ENCODE measurements at regions not wholly inside any gene's neighbourhood (a gene's known extent, or its start where the extent isn't known, plus 50 kb on each side); places are given as distances from the start of the nearest gene placed in this dataset.

DNA sequence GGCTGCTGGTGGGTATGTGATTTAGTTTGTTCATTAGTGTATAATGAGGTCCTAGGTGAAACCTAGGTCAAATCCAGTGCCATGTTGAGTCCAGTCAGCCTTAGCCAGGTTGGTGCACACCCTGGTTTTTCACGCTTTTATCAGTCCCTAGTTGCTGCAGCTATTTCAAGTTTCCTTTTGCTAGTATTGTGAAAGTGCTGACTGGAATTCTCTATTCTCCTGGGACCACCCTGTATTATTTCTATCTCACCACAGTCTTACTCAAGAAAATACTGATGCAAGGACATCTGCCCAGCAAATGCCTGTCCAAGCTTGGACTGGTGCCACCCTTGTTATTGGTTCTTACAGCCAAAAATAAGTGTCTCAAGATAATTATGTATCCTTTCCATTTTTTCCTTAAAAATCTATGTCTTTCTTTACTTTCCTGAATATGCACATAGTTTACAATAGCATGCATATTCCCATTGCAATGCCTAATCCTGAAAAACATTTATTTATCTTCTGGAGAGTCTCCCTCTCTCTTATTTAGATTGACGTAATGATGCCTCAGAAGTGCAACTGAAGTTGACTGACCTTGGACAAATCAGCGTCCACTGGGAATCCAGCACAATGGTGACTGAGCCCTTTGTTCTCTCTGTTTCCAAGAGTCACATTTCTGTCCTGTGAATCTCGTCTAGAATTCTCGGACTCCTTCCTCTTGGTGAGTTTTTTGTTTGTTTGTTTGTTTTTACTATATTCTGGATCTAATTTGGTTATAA, 1075.0 kb downstream of the CDH9 start:
- H2BK5ac ChIP-seq (ENCODE audit: low read depth, low read length, poor library complexity, severe bottlenecking), result no peak overlapping the region
- H3K56ac ChIP-seq (ENCODE audit: extremely low read depth, insufficient read depth, low read length), result no peak overlapping the region
- H3K4me3 ChIP-seq (ENCODE audit: insufficient read depth, low read depth, low read length), result no peak overlapping the region
- POLR2A ChIA-PET (ENCODE audit: unreplicated experiment), result no interaction called here
- no peak overlapping the region for H2BK20ac ChIP-seq (ENCODE audit: low read depth, low read length)
- peaks cover 3% of the 10 kb centered on the region; the same call in 1 of the 2 replicates for H3K9me3 ChIP-seq (ENCODE audit: control insufficient read depth, insufficient read depth, low read length)
- H2AK5ac ChIP-seq (ENCODE audit: low read depth, low read length), result no peak overlapping the region
- intact Hi-C loops (cut with micrococcal nuclease), result no loop called here
- dilution Hi-C loops (cut with HindIII; ENCODE audit: low sequenced_read_pairs, unreplicated experiment), result no loop called here
- no peak for DNase-seq
- H3K27me3 ChIP-seq (ENCODE audit: control insufficient read depth, insufficient read depth, low read length), result no peaks in the 10 kb centered on the region
- H3K79me1 ChIP-seq (ENCODE audit: low read depth in 1 of 2, low read length in 2 of 2), result no peaks in the 10 kb centered on the region
- no peak overlapping the region for H3K4ac ChIP-seq (ENCODE audit: low read depth, low read length)
- H2BK15ac ChIP-seq (ENCODE audit: low read depth, low read length), result no peak overlapping the region
- no CpG with 5 or more reads among the region's 5 CpGs for WGBS, 2 experiments (ENCODE audit: extremely low coverage in 2 of 2, insufficient read length in 1 of 2)
- H3K9me1 ChIP-seq (ENCODE audit: insufficient read depth, low read length), result no peaks in the 10 kb centered on the region
- H3K14ac ChIP-seq (replicated peaks; ENCODE audit: low read depth, low read length), result no peak overlapping the region
- H4K91ac ChIP-seq (ENCODE audit: insufficient read depth, low read depth, low read length), result no peak overlapping the region
- H4K5ac ChIP-seq (ENCODE audit: low read depth, low read length), result no peak overlapping the region
- no peak for ATAC-seq (ENCODE audit: low read depth)
- TF ChIP-seq, protein P1, sequence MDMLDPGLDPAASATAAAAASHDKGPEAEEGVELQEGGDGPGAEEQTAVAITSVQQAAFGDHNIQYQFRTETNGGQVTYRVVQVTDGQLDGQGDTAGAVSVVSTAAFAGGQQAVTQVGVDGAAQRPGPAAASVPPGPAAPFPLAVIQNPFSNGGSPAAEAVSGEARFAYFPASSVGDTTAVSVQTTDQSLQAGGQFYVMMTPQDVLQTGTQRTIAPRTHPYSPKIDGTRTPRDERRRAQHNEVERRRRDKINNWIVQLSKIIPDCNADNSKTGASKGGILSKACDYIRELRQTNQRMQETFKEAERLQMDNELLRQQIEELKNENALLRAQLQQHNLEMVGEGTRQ (IDR thresholded peaks at IDR 0.05; ENCODE audit: low read depth, low read length), result no peak
- TF ChIP-seq, protein P2, sequence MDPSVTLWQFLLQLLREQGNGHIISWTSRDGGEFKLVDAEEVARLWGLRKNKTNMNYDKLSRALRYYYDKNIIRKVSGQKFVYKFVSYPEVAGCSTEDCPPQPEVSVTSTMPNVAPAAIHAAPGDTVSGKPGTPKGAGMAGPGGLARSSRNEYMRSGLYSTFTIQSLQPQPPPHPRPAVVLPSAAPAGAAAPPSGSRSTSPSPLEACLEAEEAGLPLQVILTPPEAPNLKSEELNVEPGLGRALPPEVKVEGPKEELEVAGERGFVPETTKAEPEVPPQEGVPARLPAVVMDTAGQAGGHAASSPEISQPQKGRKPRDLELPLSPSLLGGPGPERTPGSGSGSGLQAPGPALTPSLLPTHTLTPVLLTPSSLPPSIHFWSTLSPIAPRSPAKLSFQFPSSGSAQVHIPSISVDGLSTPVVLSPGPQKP (IDR thresholded peaks at IDR 0.05; ENCODE audit: borderline replicate concordance, low read depth, low read length), result no peak
- TF ChIP-seq, protein P3, sequence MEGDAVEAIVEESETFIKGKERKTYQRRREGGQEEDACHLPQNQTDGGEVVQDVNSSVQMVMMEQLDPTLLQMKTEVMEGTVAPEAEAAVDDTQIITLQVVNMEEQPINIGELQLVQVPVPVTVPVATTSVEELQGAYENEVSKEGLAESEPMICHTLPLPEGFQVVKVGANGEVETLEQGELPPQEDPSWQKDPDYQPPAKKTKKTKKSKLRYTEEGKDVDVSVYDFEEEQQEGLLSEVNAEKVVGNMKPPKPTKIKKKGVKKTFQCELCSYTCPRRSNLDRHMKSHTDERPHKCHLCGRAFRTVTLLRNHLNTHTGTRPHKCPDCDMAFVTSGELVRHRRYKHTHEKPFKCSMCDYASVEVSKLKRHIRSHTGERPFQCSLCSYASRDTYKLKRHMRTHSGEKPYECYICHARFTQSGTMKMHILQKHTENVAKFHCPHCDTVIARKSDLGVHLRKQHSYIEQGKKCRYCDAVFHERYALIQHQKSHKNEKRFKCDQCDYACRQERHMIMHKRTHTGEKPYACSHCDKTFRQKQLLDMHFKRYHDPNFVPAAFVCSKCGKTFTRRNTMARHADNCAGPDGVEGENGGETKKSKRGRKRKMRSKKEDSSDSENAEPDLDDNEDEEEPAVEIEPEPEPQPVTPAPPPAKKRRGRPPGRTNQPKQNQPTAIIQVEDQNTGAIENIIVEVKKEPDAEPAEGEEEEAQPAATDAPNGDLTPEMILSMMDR (conservative IDR thresholded peaks at IDR 0.05; ENCODE audit: low read depth, low read length), result no peak
- no peak for TF ChIP-seq NFE2L2 (IDR thresholded peaks at IDR 0.05; ENCODE audit: low read depth, low read length)
- TF ChIP-seq MAFK (IDR thresholded peaks at IDR 0.05; ENCODE audit: low read depth, low read length), result no peak
- no peak for TF ChIP-seq RCOR1 (IDR thresholded peaks at IDR 0.05; ENCODE audit: insufficient replicate concordance, low read length)
- TF ChIP-seq SMC3 (IDR thresholded peaks at IDR 0.05; ENCODE audit: low read depth, low read length), result no peak
- TF ChIP-seq BHLHE40 (IDR thresholded peaks at IDR 0.05; ENCODE audit: low read depth, low read length), result no peak
- no peak for TF ChIP-seq CEBPB (IDR thresholded peaks at IDR 0.05; ENCODE audit: low read depth, low read length)
- TF ChIP-seq POLR2A (IDR thresholded peaks at IDR 0.05; ENCODE audit: low read depth, low read length), result no peak
- TF ChIP-seq FOS (IDR thresholded peaks at IDR 0.05; ENCODE audit: low read depth, low read length), result no peak
- TF ChIP-seq RAD21 (IDR thresholded peaks at IDR 0.05; ENCODE audit: low read length), result no peak
- TF ChIP-seq CHD1 (IDR thresholded peaks at IDR 0.05; ENCODE audit: low read depth, low read length), result no peak
- no peak for TF ChIP-seq MXI1 (IDR thresholded peaks at IDR 0.05; ENCODE audit: borderline replicate concordance, low read depth, low read length)
- TF ChIP-seq MAZ (IDR thresholded peaks at IDR 0.05; ENCODE audit: borderline replicate concordance, low read depth, low read length), result no peak
- TF ChIP-seq RFX5 (IDR thresholded peaks at IDR 0.05; ENCODE audit: low read depth, low read length), result no peak
- in situ Hi-C loops (cut with MboI; ENCODE audit: low sequenced_read_pairs), result no loop called here
- no peak overlapping the region for H2AK9ac ChIP-seq (replicated peaks; ENCODE audit: low read depth, low read length, poor library complexity)
- H3K9ac ChIP-seq (ENCODE audit: low read depth, low read length), result no peak overlapping the region
- no peak overlapping the region for H3K4me2 ChIP-seq (ENCODE audit: low read depth, low read length)
- CTCF ChIA-PET, result no interaction called here
- H3K18ac ChIP-seq (ENCODE audit: low read depth, low read length), result no peak overlapping the region
- H2BK120ac ChIP-seq (ENCODE audit: low read depth, low read length), result no peak overlapping the region
- no TSS peak for BruUV-seq (replicated peaks)
- H3K4me1 ChIP-seq (ENCODE audit: control insufficient read depth, insufficient read depth, low read length), result no peaks in the 10 kb centered on the region
- H3K23ac ChIP-seq (ENCODE audit: low read depth, low read length), result no peak overlapping the region
- no peak overlapping the region for H4K8ac ChIP-seq (ENCODE audit: low read depth in 2 of 2, low read length in 2 of 2)
- H4K20me1 ChIP-seq (ENCODE audit: insufficient read depth, low read length), result no peaks in the 10 kb centered on the region
- H3K36me3 ChIP-seq (ENCODE audit: control insufficient read depth, insufficient read depth, low read length), result no peaks in the 10 kb centered on the region
- H3K27ac ChIP-seq (ENCODE audit: insufficient read depth, low read length), result no peak overlapping the region
- H2AFZ ChIP-seq (replicated peaks; ENCODE audit: low read length, poor library complexity), result no peak overlapping the region

Measured in IMR-90 (cell line).